CD1c-positive myeloid dendritic cell (primary cell): ENCODE measurements at regions not wholly inside any gene's neighbourhood (a gene's known extent, or its start where the extent isn't known, plus 50 kb on each side); places are given as distances from the start of the nearest gene placed in this dataset.
"Not testable (repeated sequence)": the region's sequence is repeated elsewhere in the genome, so short reads cannot be mapped to it uniquely, and the experiment has no call there.

Source experiments
- DNase-seq: peaks from one replicate; pipeline ENCODE4 v3.0.0-alpha.2; 2016; ENCODE audit errors: extremely low spot score

- DNase-seq: no peak
These were observed 670.7 kb downstream of the UTRN start for GRCh38 chr6:144955859-144956258.

GRCh38 chr6:144956697-144957096 lies 671.6 kb downstream of the UTRN start:
- DNase-seq: not testable (repeated sequence)

GRCh38 chr6:144957236-144957937 lies 672.3 kb downstream of the UTRN start:
- no peak for DNase-seq

GRCh38 chr6:144969154-144969553 lies 684.0 kb downstream of the UTRN start:
- DNase-seq: no peak

- no peak for DNase-seq
These were observed 684.6 kb downstream of the UTRN start for GRCh38 chr6:144969602-144970272.

- not testable (repeated sequence) for DNase-seq
These were observed 692.2 kb downstream of the UTRN start for GRCh38 chr6:144977250-144977864.

- no peak for DNase-seq
These were observed 693.1 kb downstream of the UTRN start for GRCh38 chr6:144978208-144978607.

- no peak for DNase-seq
These were observed 701.1 kb downstream of the UTRN start for GRCh38 chr6:144986271-144986670.

GRCh38 chr6:144989319-144990107 lies 704.4 kb downstream of the UTRN start:
- no peak for DNase-seq

GRCh38 chr6:144990784-144991183 lies 705.6 kb downstream of the UTRN start:
- DNase-seq: no peak

- no peak for DNase-seq
These were observed 708.7 kb downstream of the UTRN start for GRCh38 chr6:144993870-144994269.

- DNase-seq: no peak
These were observed 712.9 kb downstream of the UTRN start for GRCh38 chr6:144997996-144998395.

- no peak for DNase-seq
These were observed 714.0 kb downstream of the UTRN start for GRCh38 chr6:144999127-144999526.

GRCh38 chr6:145003145-145003544 lies 718.0 kb downstream of the UTRN start:
- no peak for DNase-seq

GRCh38 chr6:145006914-145007313 lies 721.8 kb downstream of the UTRN start:
- DNase-seq: no peak

GRCh38 chr6:145008715-145009114 lies 723.6 kb downstream of the UTRN start:
- DNase-seq: no peak

GRCh38 chr6:145009711-145010110 lies 724.6 kb downstream of the UTRN start:
- DNase-seq: no peak

GRCh38 chr6:145012039-145012662 lies 723.2 kb downstream of the EPM2A start:
- DNase-seq: no peak

GRCh38 chr6:145015739-145016558 lies 719.4 kb downstream of the EPM2A start:
- DNase-seq: peak; percentile 73

- DNase-seq: no peak
These were observed 718.3 kb downstream of the EPM2A start for GRCh38 chr6:145017051-145017450.

GRCh38 chr6:145017516-145017915 lies 717.8 kb downstream of the EPM2A start:
- no peak for DNase-seq
